Skeletal muscle tissue (tissue), 3 donors: ENCODE measurements at regions not wholly inside any gene's neighbourhood (a gene's known extent, or its start where the extent isn't known, plus 50 kb on each side); places are given as distances from the start of the nearest gene placed in this dataset.

ENCODE experiments used
- H3K27ac ChIP-seq: one replicate; pipeline ENCODE4 v1.7.0; 2013; ENCODE audit warnings: mild to moderate bottlenecking, low read depth, low read length, inconsistent platforms
- H3K27me3 ChIP-seq, 3 donors: one replicate each; pipeline ENCODE4 v1.7.0; 2013; ENCODE audit warnings: low read length in 3 of 3; ENCODE audit not compliant: control insufficient read depth in 3 of 3, insufficient read depth in 3 of 3
- H3K36me3 ChIP-seq, 3 donors: one replicate each; pipeline ENCODE4 v1.7.0; 2013; ENCODE audit warnings: low read length in 3 of 3; ENCODE audit not compliant: control insufficient read depth in 3 of 3, insufficient read depth in 3 of 3
- H3K4me1 ChIP-seq, 3 donors: one replicate each; pipeline ENCODE4 v1.7.0; 2013; ENCODE audit warnings: low read length in 3 of 3, mild to moderate bottlenecking in 3 of 3; ENCODE audit not compliant: control insufficient read depth in 3 of 3, insufficient read depth in 3 of 3
- H3K4me3 ChIP-seq, 3 donors: one replicate each; pipeline ENCODE4 v1.7.0; 2013; ENCODE audit warnings: low read length in 3 of 3
- H3K9ac ChIP-seq, 3 donors: one replicate each; pipeline ENCODE4 v1.7.0; 2013; ENCODE audit warnings: low read length in 3 of 3, mild to moderate bottlenecking in 3 of 3, moderate library complexity in 2 of 3, low read depth in 1 of 3
- H3K9me3 ChIP-seq, 3 donors: one replicate each; pipeline ENCODE4 v1.7.0; 2013; ENCODE audit warnings: low read length in 3 of 3; ENCODE audit not compliant: control insufficient read depth in 3 of 3
- donor health status: Osteomylitis.

DNA sequence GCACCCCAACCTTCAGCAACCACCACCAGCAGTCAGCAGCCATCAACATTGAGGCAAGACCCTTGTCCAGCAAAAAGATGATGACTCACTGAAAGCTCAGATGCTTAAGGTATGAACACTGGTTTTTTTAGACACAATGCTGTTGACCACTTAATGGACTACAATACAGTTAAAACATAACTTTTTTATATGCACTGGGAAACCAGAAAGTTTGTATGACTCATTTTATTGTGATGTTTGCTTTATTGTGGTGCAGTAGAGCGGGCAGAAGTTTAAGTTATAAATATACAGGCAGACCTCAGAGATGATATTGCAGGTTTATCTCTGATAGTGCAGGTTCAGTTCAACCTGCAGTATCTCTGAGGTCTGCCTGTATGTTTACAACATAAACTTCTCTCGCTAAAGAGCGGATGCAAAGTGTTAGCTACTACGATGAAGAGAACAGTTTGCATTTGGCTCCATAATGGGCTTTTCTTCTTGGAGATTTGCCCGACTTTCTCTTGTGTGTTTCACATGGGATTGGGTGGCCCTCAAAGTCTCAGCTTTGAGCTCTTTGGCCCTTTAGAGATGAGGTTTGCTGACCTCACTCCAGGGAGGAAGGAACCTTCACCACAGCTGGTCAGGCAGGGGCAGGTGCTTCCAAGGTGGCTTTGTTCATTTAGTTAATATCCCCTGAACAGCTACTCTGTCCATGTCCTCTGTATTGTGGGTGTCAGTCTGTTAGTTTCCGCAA, 84.4 kb upstream of the SHH start:
- no peak overlapping the region for H3K9ac ChIP-seq
- no peak overlapping the region for H3K27ac ChIP-seq
- no peak overlapping the region for H3K4me3 ChIP-seq
- H3K4me1 ChIP-seq: no peaks in the 10 kb centered on the region
- H3K36me3 ChIP-seq: no peaks in the 10 kb centered on the region
- peaks cover 0 to 3% (median 2%) of the 10 kb centered on the region in 3 donors for H3K9me3 ChIP-seq
- H3K27me3 ChIP-seq: peaks cover 0 to 5% (median 0%) of the 10 kb centered on the region in 3 donors

DNA sequence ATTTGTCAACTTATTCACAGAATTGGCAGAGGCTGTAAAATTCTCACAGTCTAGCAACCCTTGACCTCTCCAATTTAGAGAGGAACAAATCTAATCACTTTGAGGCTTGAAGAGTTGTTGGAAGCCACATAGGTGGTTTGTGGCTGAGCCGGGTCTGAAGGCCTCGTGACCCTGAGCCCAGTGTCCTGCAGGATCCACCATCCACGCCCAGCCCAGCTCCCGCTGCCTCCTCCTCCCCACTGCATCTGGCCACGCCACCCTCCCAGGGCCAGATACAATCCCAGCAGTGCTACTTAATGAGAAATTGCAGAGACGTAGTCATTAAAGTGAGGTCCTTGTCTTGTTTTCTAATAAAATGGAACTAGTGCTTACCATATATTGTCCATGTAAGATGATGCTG, 81.4 kb upstream of the SHH start:
- Histone ChIP-seq H3K4me1 (no peaks in the 10 kb centered on the region), H3K4me3 (no peak overlapping the region), H3K9me3 (no peaks in the 10 kb centered on the region), H3K27ac (no peak overlapping the region), H3K36me3 (no peaks in the 10 kb centered on the region), H3K9ac (no peak overlapping the region), H3K27me3 (peaks cover 3 to 11% (median 5%) of the 10 kb centered on the region in 3 donors)

DNA sequence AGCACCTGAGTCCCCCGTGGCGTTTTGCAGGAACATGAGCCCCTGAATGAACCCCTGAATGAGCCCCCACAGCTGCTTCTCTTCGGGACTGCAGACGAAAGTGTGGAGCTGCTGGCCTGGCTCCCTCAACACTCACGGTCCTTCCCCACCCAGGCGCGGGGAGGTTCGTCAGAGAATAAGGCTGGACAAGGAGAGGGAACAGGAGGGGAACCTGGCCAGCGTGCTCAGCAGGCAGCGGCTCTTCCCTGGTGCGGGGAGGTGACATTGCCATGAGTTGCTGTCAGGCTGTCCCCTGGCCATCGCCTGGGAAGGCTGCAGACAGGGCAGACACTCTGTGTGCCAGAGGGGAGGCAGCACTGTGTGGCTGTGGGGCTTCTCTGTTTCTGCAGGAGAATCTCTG, 80.9 kb upstream of the SHH start:
- H3K4me3 ChIP-seq: no peak overlapping the region
- no peaks in the 10 kb centered on the region for H3K36me3 ChIP-seq
- no peaks in the 10 kb centered on the region for H3K4me1 ChIP-seq
- peaks cover 3 to 11% (median 5%) of the 10 kb centered on the region in 3 donors for H3K27me3 ChIP-seq
- H3K27ac ChIP-seq: no peak overlapping the region
- no peaks in the 10 kb centered on the region for H3K9me3 ChIP-seq
- H3K9ac ChIP-seq: no peak overlapping the region

DNA sequence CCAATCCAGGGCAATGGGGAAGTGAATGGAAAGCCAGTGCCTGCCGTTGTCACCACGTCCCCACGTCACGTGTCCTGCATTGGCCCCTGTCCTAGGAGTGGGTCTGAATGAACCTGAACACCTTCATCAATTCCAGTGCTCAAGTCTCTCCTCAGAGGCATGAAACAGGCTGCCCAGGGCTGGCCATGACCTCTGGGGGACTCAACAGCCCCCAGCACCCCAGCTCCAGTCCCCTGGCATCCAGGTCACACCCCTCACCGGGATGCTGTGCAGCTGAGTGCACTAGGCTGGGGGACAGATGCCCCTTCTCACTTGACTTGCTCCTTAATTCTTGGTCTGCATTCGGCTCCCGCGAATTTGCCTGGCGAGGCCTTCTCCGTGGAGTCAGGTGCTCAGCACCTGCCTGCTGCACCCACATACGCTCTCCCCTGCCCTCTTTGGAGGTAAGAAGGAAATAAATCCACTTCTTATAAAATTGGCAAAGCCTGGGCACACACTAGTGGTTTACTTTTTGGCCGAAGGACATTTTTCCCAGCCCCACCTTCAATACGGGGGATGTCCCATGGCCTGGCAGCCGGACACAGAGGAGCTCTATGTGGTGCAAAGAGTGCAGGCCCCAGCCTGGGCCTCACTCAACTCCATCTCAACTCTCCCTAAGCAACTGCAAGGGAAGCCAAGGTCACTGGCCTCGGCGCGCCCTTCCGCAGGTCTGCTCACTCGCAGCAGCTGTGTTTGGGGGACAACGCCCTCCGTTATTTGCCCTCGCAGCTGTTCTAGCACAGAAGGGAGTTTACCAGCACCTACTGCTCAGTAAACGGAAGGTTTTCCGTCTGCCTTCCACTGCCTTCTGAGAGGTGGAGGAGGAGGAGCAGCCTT, 77.6 kb upstream of the SHH start:
- Histone ChIP-seq H3K27me3 (peaks cover 3 to 15% (median 3%) of the 10 kb centered on the region in 3 donors), H3K27ac (no peak overlapping the region), H3K9me3 (no peaks in the 10 kb centered on the region), H3K9ac (no peak overlapping the region), H3K4me3 (no peak overlapping the region), H3K36me3 (no peaks in the 10 kb centered on the region), H3K4me1 (no peaks in the 10 kb centered on the region)

DNA sequence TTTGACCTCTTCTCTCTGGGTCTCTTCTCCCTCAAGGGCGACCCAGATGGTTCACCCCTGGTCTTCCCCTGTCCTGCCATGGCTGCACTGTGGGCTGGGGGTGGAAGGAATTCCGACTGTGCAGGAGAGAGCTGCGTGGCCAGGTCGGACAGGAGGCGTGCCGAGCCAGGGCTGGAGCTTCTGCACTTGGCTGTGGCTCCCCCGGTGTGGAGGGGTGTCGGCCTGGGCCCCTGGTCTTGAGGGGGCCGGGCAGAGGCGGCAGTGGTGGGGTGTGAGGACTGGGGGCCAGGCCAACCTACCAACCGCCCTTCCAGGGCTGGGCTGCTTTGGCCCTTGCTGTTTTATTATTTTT, 74.9 kb upstream of the SHH start:
- Histone ChIP-seq H3K27ac (no peak overlapping the region), H3K4me3 (no peak overlapping the region), H3K9me3 (no peaks in the 10 kb centered on the region), H3K27me3 (peaks cover 3 to 15% (median 3%) of the 10 kb centered on the region in 3 donors), H3K9ac (no peak overlapping the region), H3K4me1 (no peaks in the 10 kb centered on the region), H3K36me3 (no peaks in the 10 kb centered on the region)

DNA sequence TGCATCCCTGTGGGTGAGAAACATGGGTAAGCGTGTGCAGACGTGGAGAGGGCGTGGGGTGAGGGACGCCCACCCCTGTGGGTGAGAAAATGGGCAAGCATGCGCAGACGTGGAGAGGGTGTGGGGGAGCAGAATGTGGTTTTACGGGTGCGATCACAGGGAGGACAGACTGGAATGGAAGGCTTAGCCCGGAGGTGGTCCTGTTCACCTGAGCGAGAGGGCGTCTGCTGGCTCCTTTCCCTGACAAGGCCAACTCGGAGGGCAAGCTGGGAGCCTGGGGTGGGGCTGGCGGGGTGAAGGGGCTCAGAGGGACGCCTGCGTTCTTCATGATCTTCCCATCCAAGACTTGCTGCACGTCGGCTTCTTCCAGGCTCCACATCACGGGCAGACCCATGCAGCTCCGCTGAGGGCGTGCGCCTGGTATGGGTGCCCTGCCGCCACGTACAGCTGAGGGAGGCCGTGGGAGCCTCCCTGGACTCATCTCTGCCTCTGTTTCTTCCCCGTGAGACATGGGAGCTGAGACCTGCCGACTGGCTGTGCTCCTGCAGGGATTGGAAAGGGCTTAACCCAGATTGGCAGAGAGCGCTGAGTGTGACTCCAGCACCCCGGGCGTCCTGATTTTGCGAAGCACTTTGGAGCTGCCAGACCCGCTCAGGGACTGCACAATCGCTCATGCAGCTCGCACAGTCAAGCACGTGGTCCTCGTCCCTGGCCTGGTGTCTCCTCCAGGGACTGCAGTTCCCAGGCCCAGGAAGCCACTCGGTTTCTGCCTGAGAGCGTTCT, 74.3 kb upstream of the SHH start:
- Histone ChIP-seq H3K27me3 (peaks cover 3 to 15% (median 3%) of the 10 kb centered on the region in 3 donors), H3K4me1 (no peaks in the 10 kb centered on the region), H3K36me3 (no peaks in the 10 kb centered on the region), H3K4me3 (no peak overlapping the region), H3K27ac (no peak overlapping the region), H3K9me3 (no peaks in the 10 kb centered on the region), H3K9ac (no peak overlapping the region)

DNA sequence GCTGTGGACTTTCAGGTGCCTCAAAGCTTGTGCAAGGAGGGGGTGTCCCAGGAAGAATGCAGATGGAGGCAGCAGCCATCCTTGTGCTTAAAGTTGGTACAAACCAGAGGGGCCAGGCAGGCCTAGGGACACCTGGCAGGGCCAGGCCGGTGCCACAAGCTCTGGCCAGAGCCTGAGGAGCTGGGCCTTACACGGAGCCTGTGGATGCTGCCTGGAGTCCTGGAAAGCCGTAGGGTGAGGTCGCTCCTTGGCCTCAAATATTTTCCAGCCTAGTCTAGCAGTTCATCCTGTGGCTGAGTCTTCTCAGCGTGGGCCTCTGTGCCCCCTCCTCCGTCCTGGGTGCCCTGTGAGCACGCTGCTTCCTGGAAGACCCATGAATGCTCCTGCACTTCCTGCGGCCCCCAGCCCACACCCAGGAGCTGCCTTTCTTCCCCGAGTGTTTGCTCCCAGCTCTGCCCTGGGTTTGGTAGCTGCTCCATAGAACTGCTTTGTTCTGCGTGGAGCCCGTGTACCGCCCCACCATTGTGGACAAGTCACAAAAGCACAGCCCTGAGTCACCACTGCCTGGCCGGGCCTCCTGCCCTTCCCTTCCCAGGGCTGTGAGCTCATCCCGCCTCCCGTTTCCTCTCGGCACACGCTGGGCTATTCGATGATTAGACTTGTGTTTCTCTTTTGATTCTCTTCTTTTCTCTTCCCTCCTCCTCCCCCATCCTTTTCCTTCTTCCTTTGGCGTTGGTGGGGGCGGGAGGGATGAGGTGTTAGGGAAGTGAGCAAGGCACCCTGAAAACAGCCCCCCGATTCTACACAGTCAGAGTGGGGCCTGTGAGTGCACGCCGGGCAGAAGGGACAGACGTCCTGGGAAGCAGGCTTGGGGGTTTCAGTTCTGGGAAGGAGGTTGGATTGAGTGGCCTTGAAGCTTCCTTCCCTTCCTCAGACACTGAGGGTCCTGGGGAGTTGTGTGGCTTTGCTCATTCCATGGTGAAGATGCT, 73.2 kb upstream of the SHH start:
- Histone ChIP-seq H3K4me1 (no peaks in the 10 kb centered on the region), H3K36me3 (no peaks in the 10 kb centered on the region), H3K9ac (no peak overlapping the region), H3K4me3 (no peak overlapping the region), H3K9me3 (no peaks in the 10 kb centered on the region), H3K27ac (no peak overlapping the region), H3K27me3 (peaks cover 3 to 15% (median 3%) of the 10 kb centered on the region in 3 donors)

DNA sequence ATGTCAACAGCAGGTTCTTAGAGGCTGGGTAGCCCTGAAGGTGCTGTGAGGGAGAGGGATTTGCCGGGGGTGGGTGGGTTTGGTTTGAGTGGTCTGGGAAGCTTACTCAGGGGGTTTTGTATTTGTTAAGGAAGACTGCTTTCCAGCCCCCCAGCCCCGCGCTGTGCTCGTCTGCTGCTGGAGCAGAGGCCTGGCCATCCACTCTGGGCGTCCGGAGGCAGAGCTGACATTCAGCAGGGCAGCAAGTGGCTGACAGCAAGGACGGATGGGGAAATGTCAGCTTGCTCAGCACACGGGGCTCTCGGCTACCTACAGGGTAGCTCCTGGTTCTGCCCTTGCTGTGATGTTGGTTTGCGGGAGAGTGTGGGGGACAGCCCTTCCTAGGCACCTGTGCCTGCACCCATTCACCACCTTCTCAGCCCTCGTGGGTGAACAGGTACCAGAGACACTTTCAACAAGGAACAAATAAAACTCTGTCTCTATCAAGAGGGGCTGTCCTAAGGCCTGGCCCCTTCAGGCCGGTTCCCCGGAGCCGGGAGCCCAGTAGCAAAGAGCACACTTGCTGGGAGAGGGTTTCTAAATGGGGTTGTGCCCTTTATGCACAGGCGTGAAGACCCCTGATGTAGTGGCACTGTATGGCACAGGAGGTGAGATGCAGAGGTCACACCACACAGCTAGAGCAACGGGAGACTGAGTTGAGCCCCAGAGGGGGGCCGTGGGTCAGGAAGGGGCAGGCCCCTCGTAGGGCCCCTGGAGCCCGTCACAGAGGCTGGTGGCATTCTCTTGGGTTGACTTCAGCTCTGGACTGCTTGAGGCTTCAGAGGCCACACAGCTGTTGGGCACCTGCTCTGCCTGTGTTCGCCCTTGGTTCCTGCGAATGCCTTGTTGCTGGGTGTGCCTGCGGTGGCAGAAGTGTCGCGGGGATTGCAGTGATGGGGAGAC, 72.2 kb upstream of the SHH start:
- no peak overlapping the region for H3K27ac ChIP-seq
- no peak overlapping the region for H3K9ac ChIP-seq
- no peak overlapping the region for H3K4me3 ChIP-seq
- no peaks in the 10 kb centered on the region for H3K36me3 ChIP-seq
- H3K27me3 ChIP-seq: peaks cover 2 to 11% (median 6%) of the 10 kb centered on the region in 3 donors
- no peaks in the 10 kb centered on the region for H3K9me3 ChIP-seq
- H3K4me1 ChIP-seq: no peaks in the 10 kb centered on the region
